Gastroesophageal sphincter (tissue), 4 donors: ENCODE measurements at regions not wholly inside any gene's neighbourhood (a gene's known extent, or its start where the extent isn't known, plus 50 kb on each side); places are given as distances from the start of the nearest gene placed in this dataset.
"Not testable (repeated sequence)": the region's sequence is repeated elsewhere in the genome, so short reads cannot be mapped to it uniquely, and the experiment has no call there.

Source experiments
- ATAC-seq: fragments of 150-250 bp; one replicate; pipeline ENCODE4 v1.9.1; 2016; ENCODE audit warnings: mild to moderate bottlenecking, moderate library complexity
- H3K27ac ChIP-seq, 4 donors: fragments of 200-600 bp; sonication (generic) in 3 of 4; 1 replicate in 3 of 4; 2 replicates in 1 of 4; pipeline ENCODE4 v1.5.1; 2016 to 2019
- H3K27me3 ChIP-seq: fragments of 200-600 bp; sonication (generic); one replicate; pipeline ENCODE4 v1.5.1; 2019
- H3K36me3 ChIP-seq, 2 donors: fragments of 200-600 bp; sonication (generic); one replicate each; pipeline ENCODE4 v1.5.1; 2019; ENCODE audit warnings: control low read depth in 1 of 2
- H3K4me1 ChIP-seq, 3 donors: fragments of 200-600 bp; sonication (generic); 1 replicate in 2 of 3; 2 replicates in 1 of 3; pipeline ENCODE4 v1.5.1; 2016 to 2019; ENCODE audit warnings: control low read depth in 2 of 3
- H3K4me3 ChIP-seq, 2 donors: fragments of 200-600 bp; sonication (generic); one replicate each; pipeline ENCODE4 v1.5.1; 2019; ENCODE audit warnings: mild to moderate bottlenecking in 1 of 2, moderate library complexity in 1 of 2
- H3K9me3 ChIP-seq, 3 donors: fragments of 200-600 bp; sonication (generic); one replicate each; pipeline ENCODE4 v1.5.1; 2017 to 2019; ENCODE audit warnings: control low read depth in 2 of 3
- CTCF ChIP-seq, 4 experiments: fragments of 200-600 bp in 2 of 4; fragments of 450-650 bp in 2 of 4; sonication (generic) in 1 of 4; IDR thresholded peaks; one replicate each; pipeline ENCODE4 v1.5.1; 2017 to 2019; ENCODE audit warnings: antibody characterized with exemption in 4 of 4, mild to moderate bottlenecking in 2 of 4, moderate library complexity in 2 of 4
- EP300 ChIP-seq: sonication (generic); formaldehyde crosslinking; IDR thresholded peaks from one replicate; pipeline ENCODE4 v1.6.1; 2017; ENCODE audit warnings: antibody characterized with exemption, mild to moderate bottlenecking
- POLR2A ChIP-seq, 2 donors: fragments of 450-650 bp; IDR thresholded peaks; one replicate each; pipeline ENCODE4 v1.6.1; 2017; ENCODE audit warnings: antibody characterized with exemption in 2 of 2, mild to moderate bottlenecking in 2 of 2, moderate library complexity in 1 of 2
- POLR2AphosphoS5 ChIP-seq: sonication (generic); formaldehyde crosslinking; IDR thresholded peaks from one replicate; pipeline ENCODE4 v1.6.1; 2017; ENCODE audit warnings: antibody characterized with exemption
- WGBS, 2 donors: methylation state at CpG; one replicate each; pipeline ENCODE4 v1.1.5; 2018; ENCODE audit warnings: low coverage in 1 of 2; 5-methylcytosine and 5-hydroxymethylcytosine counted together

GRCh38 chr12:82300611-82301010 lies 57.6 kb downstream of the CCDC59 start:
- Histone ChIP-seq H3K36me3 (no peaks in the 10 kb centered on the region), H3K9me3 (peaks cover 0 to under 1% (median 0%) of the 10 kb centered on the region in 3 donors), H3K4me1 (no peaks in the 10 kb centered on the region), H3K27ac (no peak overlapping the region), H3K27me3 (no peaks in the 10 kb centered on the region), H3K4me3 (no peak overlapping the region)
- WGBS, 2 donors = 34 to 45% methylated on average over 2 to 3 of the region's 3 CpGs
- no peak for ATAC-seq
- TF ChIP-seq CTCF (IDR thresholded peaks at IDR 0.05) = no peak
- TF ChIP-seq EP300 = no peak
- no peak for TF ChIP-seq POLR2A (IDR thresholded peaks at IDR 0.05)
- no peak for TF ChIP-seq POLR2AphosphoS5

- no peak overlapping the region for H3K27ac ChIP-seq
- peaks cover 0 to 3% (median 0%) of the 10 kb centered on the region in 3 donors for H3K9me3 ChIP-seq
- no peak for ATAC-seq
- no peak for TF ChIP-seq EP300
- TF ChIP-seq POLR2AphosphoS5 = no peak
- no peak for TF ChIP-seq POLR2A (IDR thresholded peaks at IDR 0.05)
- no peak for TF ChIP-seq CTCF (IDR thresholded peaks at IDR 0.05)
- no peak overlapping the region for H3K4me3 ChIP-seq
- H3K27me3 ChIP-seq = no peaks in the 10 kb centered on the region
- no peaks in the 10 kb centered on the region for H3K4me1 ChIP-seq
- WGBS, 2 donors = 3 to 13% methylated on average over 1 to 2 of the region's 2 CpGs
- H3K36me3 ChIP-seq = no peaks in the 10 kb centered on the region
Observed at GRCh38 chr12:82299319-82300025, 58.7 kb downstream of the CCDC59 start.

- TF ChIP-seq POLR2AphosphoS5 (no peak), EP300 (no peak), POLR2A (IDR thresholded peaks at IDR 0.05) (no peak), CTCF (IDR thresholded peaks at IDR 0.05) (no peak)
- Histone ChIP-seq H3K4me1 (no peaks in the 10 kb centered on the region), H3K36me3 (no peaks in the 10 kb centered on the region), H3K4me3 (no peak overlapping the region), H3K9me3 (peaks cover 0 to under 1% (median 0%) of the 10 kb centered on the region in 3 donors), H3K27ac (no peak overlapping the region), H3K27me3 (no peaks in the 10 kb centered on the region)
- no peak for ATAC-seq
- WGBS, 2 donors = 35 to 55% methylated on average over 2 of the region's 2 CpGs
Observed at GRCh38 chr12:82290415-82290814, 67.8 kb downstream of the CCDC59 start.

GRCh38 chr12:82281335-82281734 lies 76.9 kb downstream of the CCDC59 start:
- WGBS, 2 donors = no CpG with 5 or more reads among the region's 1 CpG
- H3K36me3 ChIP-seq, H3K27ac ChIP-seq, H3K4me3 ChIP-seq, H3K4me1 ChIP-seq, ATAC-seq, H3K9me3 ChIP-seq, H3K27me3 ChIP-seq: not testable (repeated sequence)

- no peaks in the 10 kb centered on the region for H3K27me3 ChIP-seq
- no peak overlapping the region for H3K4me3 ChIP-seq
- TF ChIP-seq EP300 = no peak
- no peak for TF ChIP-seq POLR2AphosphoS5
- TF ChIP-seq CTCF (IDR thresholded peaks at IDR 0.05) = no peak
- H3K27ac ChIP-seq = no peak overlapping the region
- no peaks in the 10 kb centered on the region for H3K9me3 ChIP-seq
- 73 to 85% methylated on average over 3 of the region's 3 CpGs for WGBS, 2 donors
- no peak for ATAC-seq
- no peaks in the 10 kb centered on the region for H3K4me1 ChIP-seq
- H3K36me3 ChIP-seq = no peaks in the 10 kb centered on the region
Observed at GRCh38 chr12:82279536-82280058, 78.6 kb downstream of the CCDC59 start.
